ENCODE measurements at regions not wholly inside any gene's neighbourhood (a gene's known extent, or its start where the extent isn't known, plus 50 kb on each side); places are given as distances from the start of the nearest gene placed in this dataset.

DNA sequence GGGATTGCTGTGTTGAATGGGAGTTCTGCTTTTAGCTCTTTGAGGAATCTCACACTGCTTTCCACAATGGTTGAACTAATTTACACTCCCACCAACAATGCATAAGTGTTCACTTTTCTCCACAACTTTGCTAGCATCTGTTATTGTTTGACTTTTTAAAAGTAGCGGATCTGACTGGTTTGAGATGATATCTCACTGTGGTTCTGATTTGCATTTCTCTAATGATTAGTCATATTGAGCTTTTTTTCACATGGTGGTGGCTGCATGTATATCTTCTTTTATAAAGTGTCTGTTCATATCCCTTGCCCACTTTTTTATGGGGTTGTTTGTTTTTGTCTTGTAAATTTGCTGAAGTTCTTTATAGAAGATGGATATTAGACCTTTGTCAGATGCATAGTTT, 588.3 kb upstream of the ADGRB3 start:
- H3K79me2 ChIP-seq (ENCODE audit: control insufficient read depth, insufficient read depth, low read length), result no peaks in the 10 kb centered on the region
- no peak for DNase-seq (ENCODE audit: low read depth, low spot score)
- H3K9me3 ChIP-seq (replicated peaks; ENCODE audit: control insufficient read depth, insufficient read depth, low read length), result no peaks in the 10 kb centered on the region
- no peak overlapping the region for H3K27ac ChIP-seq (ENCODE audit: insufficient read depth, low read depth, low read length)
- H3K9me1 ChIP-seq (replicated peaks; ENCODE audit: control insufficient read depth, extremely low read depth, insufficient read depth, low read length), result no peaks in the 10 kb centered on the region
- no peaks in the 10 kb centered on the region for H3K4me1 ChIP-seq (ENCODE audit: control insufficient read depth, extremely low read depth, insufficient read depth, low read length)
- H3K36me3 ChIP-seq (ENCODE audit: control insufficient read depth in 2 of 2, extremely low read depth in 1 of 2, insufficient read depth in 2 of 2, low read length in 2 of 2), result no peaks in the 10 kb centered on the region
- H3K9ac ChIP-seq (replicated peaks; ENCODE audit: extremely low read depth, insufficient read depth, low read length), result no peak overlapping the region
- H3K27me3 ChIP-seq (ENCODE audit: control insufficient read depth in 2 of 2, insufficient read depth in 2 of 2, low read length in 2 of 2), result no peaks in the 10 kb centered on the region
- ChIA-PET POLR2A (no interaction called here), CTCF (no interaction called here)
- dilution Hi-C loops (cut with MboI; ENCODE audit: extremely low pct_ligation_motif_present, low sequenced_read_pairs) (no loop called here), intact Hi-C loops (cut with micrococcal nuclease) (no loop called here)
- no peak overlapping the region for H3K4me2 ChIP-seq (ENCODE audit: insufficient read depth, low read length)
- TF ChIP-seq JUN (IDR thresholded peaks at IDR 0.05; ENCODE audit: borderline replicate concordance, insufficient read depth, insufficient read length, low read depth), result no peak
- TF ChIP-seq GATA2 (IDR thresholded peaks at IDR 0.05; ENCODE audit: insufficient read depth, insufficient read length, low read depth, low read length), result no peak
- no peak for TF ChIP-seq POLR2AphosphoS5 (IDR thresholded peaks at IDR 0.05; ENCODE audit: insufficient read depth, low read depth, low read length)
- H3K4me3 ChIP-seq (replicated peaks in 1 of 3; ENCODE audit: insufficient read depth in 1 of 3, low read depth in 1 of 3, low read length in 3 of 3), result no peak overlapping the region
- no peak overlapping the region for H2AFZ ChIP-seq (ENCODE audit: low read depth, low read length)
- H4K20me1 ChIP-seq (replicated peaks; ENCODE audit: control insufficient read depth, extremely low read depth, insufficient read depth, low read length), result no peaks in the 10 kb centered on the region
- no TSS peak for BruUV-seq (replicated peaks)
- no peak for FAIRE-seq

DNA sequence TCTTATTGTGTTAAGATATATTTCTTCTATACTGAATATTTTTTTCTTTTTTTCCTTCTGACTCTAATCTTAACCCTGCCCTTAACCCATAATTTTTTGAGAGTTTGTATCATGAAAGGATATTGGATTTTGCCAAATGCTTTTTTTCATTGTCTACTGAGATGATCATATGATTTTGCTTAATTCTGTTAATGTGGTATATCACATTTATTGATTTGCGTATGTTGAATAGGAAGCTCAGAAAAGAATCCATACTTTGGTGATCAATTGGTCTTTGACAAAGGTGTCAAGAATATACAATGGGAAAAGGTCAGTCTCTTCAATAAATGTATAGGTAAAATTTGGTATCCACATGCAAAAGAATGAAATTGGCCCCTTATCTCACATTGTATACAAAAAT, 588.8 kb upstream of the ADGRB3 start:
- H3K9ac ChIP-seq (replicated peaks; ENCODE audit: extremely low read depth, insufficient read depth, low read length), result no peak overlapping the region
- dilution Hi-C loops (cut with MboI; ENCODE audit: extremely low pct_ligation_motif_present, low sequenced_read_pairs), result no loop called here
- CTCF ChIA-PET, result no interaction called here

More for the DNA sequence above, 588.8 kb upstream of the ADGRB3 start:
- TF ChIP-seq, protein P1, sequence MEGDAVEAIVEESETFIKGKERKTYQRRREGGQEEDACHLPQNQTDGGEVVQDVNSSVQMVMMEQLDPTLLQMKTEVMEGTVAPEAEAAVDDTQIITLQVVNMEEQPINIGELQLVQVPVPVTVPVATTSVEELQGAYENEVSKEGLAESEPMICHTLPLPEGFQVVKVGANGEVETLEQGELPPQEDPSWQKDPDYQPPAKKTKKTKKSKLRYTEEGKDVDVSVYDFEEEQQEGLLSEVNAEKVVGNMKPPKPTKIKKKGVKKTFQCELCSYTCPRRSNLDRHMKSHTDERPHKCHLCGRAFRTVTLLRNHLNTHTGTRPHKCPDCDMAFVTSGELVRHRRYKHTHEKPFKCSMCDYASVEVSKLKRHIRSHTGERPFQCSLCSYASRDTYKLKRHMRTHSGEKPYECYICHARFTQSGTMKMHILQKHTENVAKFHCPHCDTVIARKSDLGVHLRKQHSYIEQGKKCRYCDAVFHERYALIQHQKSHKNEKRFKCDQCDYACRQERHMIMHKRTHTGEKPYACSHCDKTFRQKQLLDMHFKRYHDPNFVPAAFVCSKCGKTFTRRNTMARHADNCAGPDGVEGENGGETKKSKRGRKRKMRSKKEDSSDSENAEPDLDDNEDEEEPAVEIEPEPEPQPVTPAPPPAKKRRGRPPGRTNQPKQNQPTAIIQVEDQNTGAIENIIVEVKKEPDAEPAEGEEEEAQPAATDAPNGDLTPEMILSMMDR (IDR thresholded peaks at IDR 0.05; ENCODE audit: extremely low read depth in 1 of 2, insufficient read depth in 1 of 2, low read depth in 1 of 2, low read length in 2 of 2), result no peak
- TF ChIP-seq EZH2 (IDR thresholded peaks at IDR 0.05; ENCODE audit: borderline replicate concordance, low read depth, low read length, severe bottlenecking) (no peak), GATA2 (IDR thresholded peaks at IDR 0.05; ENCODE audit: insufficient read depth, insufficient read length, low read depth, low read length) (no peak), POLR2A (IDR thresholded peaks at IDR 0.05; ENCODE audit: low read depth, low read length) (no peak), JUN (IDR thresholded peaks at IDR 0.05; ENCODE audit: borderline replicate concordance, insufficient read depth, insufficient read length, low read depth) (no peak), FOS (IDR thresholded peaks at IDR 0.05; ENCODE audit: borderline replicate concordance, insufficient read depth, low read length) (no peak), MYC (IDR thresholded peaks at IDR 0.05; ENCODE audit: low read depth, low read length) (no peak), POLR2AphosphoS5 (IDR thresholded peaks at IDR 0.05; ENCODE audit: insufficient read depth, low read depth, low read length) (no peak)
- TF ChIP-seq, protein P2, sequence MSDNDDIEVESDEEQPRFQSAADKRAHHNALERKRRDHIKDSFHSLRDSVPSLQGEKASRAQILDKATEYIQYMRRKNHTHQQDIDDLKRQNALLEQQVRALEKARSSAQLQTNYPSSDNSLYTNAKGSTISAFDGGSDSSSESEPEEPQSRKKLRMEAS (IDR thresholded peaks at IDR 0.05; ENCODE audit: insufficient read depth, insufficient read length), result no peak
- intact Hi-C loops (cut with micrococcal nuclease), result no loop called here
- no peaks in the 10 kb centered on the region for H3K27me3 ChIP-seq (ENCODE audit: control insufficient read depth in 2 of 2, insufficient read depth in 2 of 2, low read length in 2 of 2)
- H3K9me3 ChIP-seq (replicated peaks; ENCODE audit: control insufficient read depth, insufficient read depth, low read length), result no peaks in the 10 kb centered on the region
- H3K36me3 ChIP-seq (ENCODE audit: control insufficient read depth in 2 of 2, extremely low read depth in 1 of 2, insufficient read depth in 2 of 2, low read length in 2 of 2), result no peaks in the 10 kb centered on the region
- no peak overlapping the region for H3K4me3 ChIP-seq (replicated peaks in 1 of 3; ENCODE audit: insufficient read depth in 1 of 3, low read depth in 1 of 3, low read length in 3 of 3)
- H2AFZ ChIP-seq (ENCODE audit: low read depth, low read length), result no peak overlapping the region
- no peaks in the 10 kb centered on the region for H3K4me1 ChIP-seq (ENCODE audit: control insufficient read depth, extremely low read depth, insufficient read depth, low read length)
- no peak overlapping the region for H3K27ac ChIP-seq (ENCODE audit: insufficient read depth, low read depth, low read length)
- H3K4me2 ChIP-seq (ENCODE audit: insufficient read depth, low read length), result no peak overlapping the region
- DNase-seq (ENCODE audit: low read depth, low spot score) (no peak), FAIRE-seq (no peak)
- H3K9me1 ChIP-seq (replicated peaks; ENCODE audit: control insufficient read depth, extremely low read depth, insufficient read depth, low read length), result no peaks in the 10 kb centered on the region
- no TSS peak for BruUV-seq (replicated peaks)
- POLR2A ChIA-PET, result no interaction called here
- no peaks in the 10 kb centered on the region for H4K20me1 ChIP-seq (replicated peaks; ENCODE audit: control insufficient read depth, extremely low read depth, insufficient read depth, low read length)
- no peaks in the 10 kb centered on the region for H3K79me2 ChIP-seq (ENCODE audit: control insufficient read depth, insufficient read depth, low read length)

All from endothelial cell of umbilical vein (primary cell).